Body of pancreas (tissue), 4 donors: ENCODE measurements at regions not wholly inside any gene's neighbourhood (a gene's known extent, or its start where the extent isn't known, plus 50 kb on each side); places are given as distances from the start of the nearest gene placed in this dataset.

Source experiments
- ATAC-seq: fragments of 150-250 bp; one replicate; pipeline ENCODE4 v1.9.1; 2016
- DNase-seq, 4 donors: peaks; one replicate each; pipeline ENCODE4 v3.0.0-alpha.2; 2019
- H3K27ac ChIP-seq, 4 donors: fragments of 200-600 bp; sonication (generic); 1 replicate in 3 of 4; 2 replicates in 1 of 4; pipeline versions ENCODE4 v1.5.1 to v1.6.1; 2016 to 2019; ENCODE audit warnings: mild to moderate bottlenecking in 1 of 4, mixed read lengths in 1 of 4, moderate library complexity in 1 of 4
- H3K27me3 ChIP-seq, 2 donors: fragments of 200-600 bp; sonication (generic); one replicate each; pipeline ENCODE4 v1.6.0; 2016; ENCODE audit warnings: mild to moderate bottlenecking in 1 of 2
- H3K36me3 ChIP-seq, 2 donors: fragments of 200-600 bp; sonication (generic); replicated peaks in 1 of 2; 2 replicates each; pipeline ENCODE4 v1.5.1; 2016; ENCODE audit warnings: low read depth in 2 of 2; ENCODE audit not compliant: insufficient read depth in 1 of 2
- H3K4me1 ChIP-seq: fragments of 200-600 bp; sonication (generic); one replicate; pipeline ENCODE4 v1.6.0; 2016
- H3K4me3 ChIP-seq, 2 donors: fragments of 200-600 bp; sonication (generic); 1 replicate in 1 of 2; 2 replicates in 1 of 2; pipeline ENCODE4 v1.5.1; 2016 to 2019
- H3K9me3 ChIP-seq, 3 donors: fragments of 200-600 bp; sonication (generic); 1 replicate in 2 of 3; 2 replicates in 1 of 3; pipeline ENCODE4 v1.5.1; 2016
- POLR2A ChIP-seq, 3 donors: fragments of 450-650 bp; IDR thresholded peaks; one replicate each; pipeline ENCODE4 v1.6.1; 2016; ENCODE audit warnings: antibody characterized with exemption in 3 of 3, mild to moderate bottlenecking in 2 of 3
- WGBS, 2 donors: methylation state at CpG; one replicate each; pipeline ENCODE4 v1.1.5; 2017; 5-methylcytosine and 5-hydroxymethylcytosine counted together
- intact Hi-C: fragments of 100-400 bp; cut with DNase I; formaldehyde crosslinking; loops from one replicate; pipeline ENCODE4 v1.15.1; 2023
- TF ChIP-seq, protein P1 (sequence below), 7 experiments: fragments of 450-650 bp in 4 of 7; fragments of 200-600 bp in 3 of 7; sonication (generic) in 3 of 7; IDR thresholded peaks; one replicate each; pipeline ENCODE4 v1.5.1; 2016 to 2019; ENCODE audit warnings: antibody characterized with exemption in 7 of 7

DNA sequence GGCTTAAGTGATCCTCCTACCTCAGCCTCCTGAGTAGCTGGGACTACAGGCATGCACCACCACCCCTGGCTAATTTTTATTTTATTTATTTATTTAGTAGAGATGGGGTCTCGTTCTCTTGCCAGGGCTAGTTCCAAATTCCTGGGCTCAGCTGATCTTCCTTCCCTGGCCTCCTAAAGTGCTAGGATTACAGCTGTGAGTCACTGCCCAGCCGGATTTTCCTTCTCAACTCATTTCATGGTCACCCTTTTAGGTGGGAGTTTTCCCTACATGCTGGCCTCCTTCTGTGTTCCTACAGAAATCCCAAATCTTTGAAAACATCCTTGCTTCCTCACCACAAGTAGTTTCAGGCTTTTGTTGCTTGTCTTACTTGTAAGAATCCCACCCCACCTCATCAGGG is 102.1 kb upstream of the SIAH1 start:
- DNase-seq: no peak
- H3K9me3 ChIP-seq: no peaks in the 10 kb centered on the region
- peaks cover 7% of the 10 kb centered on the region for H3K4me1 ChIP-seq
- no peaks in the 10 kb centered on the region for H3K27me3 ChIP-seq
- WGBS, 2 donors: 63 to 72% methylated on average over 2 of the region's 2 CpGs
- H3K27ac ChIP-seq: no peak overlapping the region
- no peak for TF ChIP-seq POLR2A (IDR thresholded peaks at IDR 0.05)
- TF ChIP-seq, protein P1, sequence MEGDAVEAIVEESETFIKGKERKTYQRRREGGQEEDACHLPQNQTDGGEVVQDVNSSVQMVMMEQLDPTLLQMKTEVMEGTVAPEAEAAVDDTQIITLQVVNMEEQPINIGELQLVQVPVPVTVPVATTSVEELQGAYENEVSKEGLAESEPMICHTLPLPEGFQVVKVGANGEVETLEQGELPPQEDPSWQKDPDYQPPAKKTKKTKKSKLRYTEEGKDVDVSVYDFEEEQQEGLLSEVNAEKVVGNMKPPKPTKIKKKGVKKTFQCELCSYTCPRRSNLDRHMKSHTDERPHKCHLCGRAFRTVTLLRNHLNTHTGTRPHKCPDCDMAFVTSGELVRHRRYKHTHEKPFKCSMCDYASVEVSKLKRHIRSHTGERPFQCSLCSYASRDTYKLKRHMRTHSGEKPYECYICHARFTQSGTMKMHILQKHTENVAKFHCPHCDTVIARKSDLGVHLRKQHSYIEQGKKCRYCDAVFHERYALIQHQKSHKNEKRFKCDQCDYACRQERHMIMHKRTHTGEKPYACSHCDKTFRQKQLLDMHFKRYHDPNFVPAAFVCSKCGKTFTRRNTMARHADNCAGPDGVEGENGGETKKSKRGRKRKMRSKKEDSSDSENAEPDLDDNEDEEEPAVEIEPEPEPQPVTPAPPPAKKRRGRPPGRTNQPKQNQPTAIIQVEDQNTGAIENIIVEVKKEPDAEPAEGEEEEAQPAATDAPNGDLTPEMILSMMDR (IDR thresholded peaks at IDR 0.05): no peak
- H3K4me3 ChIP-seq: no peak overlapping the region
- H3K36me3 ChIP-seq: no peaks in the 10 kb centered on the region
- intact Hi-C loops: no loop called here
- ATAC-seq: no peak

GRCh38 chr16:48481772-48482171 is 96.6 kb upstream of the SIAH1 start:
- H3K4me1 ChIP-seq: no peaks in the 10 kb centered on the region
- no peaks in the 10 kb centered on the region for H3K9me3 ChIP-seq
- intact Hi-C loops: no loop called here
- DNase-seq: no peak
- TF ChIP-seq POLR2A (IDR thresholded peaks at IDR 0.05): no peak
- TF ChIP-seq, protein P1 (IDR thresholded peaks at IDR 0.05): no peak
- WGBS, 2 donors: 38 to 46% methylated on average over 2 of the region's 2 CpGs
- H3K36me3 ChIP-seq: no peaks in the 10 kb centered on the region
- H3K27me3 ChIP-seq: no peaks in the 10 kb centered on the region
- ATAC-seq: no peak
- H3K4me3 ChIP-seq: no peak overlapping the region
- H3K27ac ChIP-seq: no peak overlapping the region

GRCh38 chr16:48481211-48481610 is 96.0 kb upstream of the SIAH1 start:
- intact Hi-C loops: no loop called here
- Histone ChIP-seq H3K4me3 (no peak overlapping the region), H3K9me3 (no peaks in the 10 kb centered on the region), H3K4me1 (no peaks in the 10 kb centered on the region), H3K36me3 (no peaks in the 10 kb centered on the region), H3K27ac (no peak overlapping the region), H3K27me3 (no peaks in the 10 kb centered on the region)
- ATAC-seq (no peak), DNase-seq (no peak)
- TF ChIP-seq, protein P1 (IDR thresholded peaks at IDR 0.05): no peak
- no peak for TF ChIP-seq POLR2A (IDR thresholded peaks at IDR 0.05)
- 83 to 88% methylated on average over 1 of the region's 1 CpG for WGBS, 2 donors

DNA sequence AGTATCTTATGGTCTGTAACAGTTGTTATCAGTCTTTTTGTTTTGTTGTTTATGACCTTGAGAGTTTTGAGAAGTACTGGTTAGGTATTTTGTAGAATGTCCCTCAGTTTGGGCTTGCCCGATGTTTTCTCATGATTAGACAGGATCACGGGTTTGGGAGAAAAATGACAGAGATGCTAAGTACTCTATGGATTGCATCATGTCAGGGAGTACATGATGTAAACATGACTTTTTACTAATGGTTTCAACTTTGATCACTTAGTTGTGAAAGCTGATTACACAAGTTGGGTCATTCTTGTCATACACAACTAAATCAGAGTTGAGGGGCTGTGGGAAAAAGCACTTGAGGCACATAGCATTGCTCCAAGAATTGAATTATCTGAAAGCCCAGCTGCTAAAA is 94.7 kb upstream of the SIAH1 start:
- 57 to 65% methylated on average over 2 of the region's 2 CpGs for WGBS, 2 donors
- no peak for ATAC-seq
- Histone ChIP-seq H3K27me3 (no peaks in the 10 kb centered on the region), H3K27ac (no peak overlapping the region), H3K4me3 (no peak overlapping the region), H3K4me1 (no peaks in the 10 kb centered on the region), H3K36me3 (no peaks in the 10 kb centered on the region), H3K9me3 (no peaks in the 10 kb centered on the region)
- no peak for DNase-seq
- intact Hi-C loops: no loop called here
- TF ChIP-seq, protein P1 (IDR thresholded peaks at IDR 0.05): no peak
- TF ChIP-seq POLR2A (IDR thresholded peaks at IDR 0.05): no peak

- Histone ChIP-seq H3K4me3 (no peak overlapping the region), H3K36me3 (no peaks in the 10 kb centered on the region), H3K9me3 (no peaks in the 10 kb centered on the region), H3K27ac (no peak overlapping the region), H3K4me1 (no peaks in the 10 kb centered on the region), H3K27me3 (no peaks in the 10 kb centered on the region)
- whole genome bisulfite sequencing, 2 donors: 69 to 70% methylated on average over 2 to 3 of the region's 3 CpGs
- no peak for DNase-seq
- TF ChIP-seq, protein P1 (IDR thresholded peaks at IDR 0.05): no peak
- TF ChIP-seq POLR2A (IDR thresholded peaks at IDR 0.05): no peak
- ATAC-seq: no peak
- intact Hi-C loops: no loop called here
Observed at GRCh38 chr16:48479329-48479728, 94.1 kb upstream of the SIAH1 start.
